SHP77 (cell line): ENCODE measurements at regions not wholly inside any gene's neighbourhood (a gene's known extent, or its start where the extent isn't known, plus 50 kb on each side); places are given as distances from the start of the nearest gene placed in this dataset.
"Not testable (repeated sequence)": the region's sequence is repeated elsewhere in the genome, so short reads cannot be mapped to it uniquely, and the experiment has no call there.

Experiments used
- DNase-seq, 2 experiments: peaks; one replicate each; lab custom pipeline; 2025; lab: John Stamatoyannopoulos, UW

GRCh38 chr9:96156171-96156974 is 145.6 kb downstream of the HSD17B3 start:
- DNase-seq = no peak

- DNase-seq = no peak
Measured at GRCh38 chr9:96154081-96154480, 147.9 kb downstream of the HSD17B3 start.

GRCh38 chr9:96152550-96152949 is 149.4 kb downstream of the HSD17B3 start:
- no peak for DNase-seq

- DNase-seq = no peak
Measured at GRCh38 chr9:96150324-96151227, 151.4 kb downstream of the HSD17B3 start.

- no peak for DNase-seq
Measured at GRCh38 chr9:96149533-96150280, 152.3 kb downstream of the HSD17B3 start.

- DNase-seq = no peak
Measured at GRCh38 chr9:96148634-96149532, 153.1 kb downstream of the HSD17B3 start.

GRCh38 chr9:96147029-96147428 is 154.9 kb downstream of the HSD17B3 start:
- DNase-seq = not testable (repeated sequence)

- no peak for DNase-seq
Measured at GRCh38 chr9:96141666-96142065, 160.3 kb downstream of the HSD17B3 start.

GRCh38 chr9:96141128-96141474 is 160.9 kb downstream of the HSD17B3 start:
- DNase-seq = no peak

GRCh38 chr9:96140296-96141127 is 161.5 kb downstream of the HSD17B3 start:
- DNase-seq = no peak

GRCh38 chr9:96139592-96140295 is 162.2 kb downstream of the HSD17B3 start:
- peak; percentile 56 to 86 for DNase-seq

- no peak for DNase-seq
Measured at GRCh38 chr9:96138616-96139015, 163.4 kb downstream of the HSD17B3 start.

- DNase-seq = no peak
Measured at GRCh38 chr9:96137671-96138429, 164.1 kb downstream of the HSD17B3 start.

GRCh38 chr9:96136992-96137670 is 164.8 kb downstream of the HSD17B3 start:
- DNase-seq = no peak

GRCh38 chr9:96135753-96136290 is 166.2 kb downstream of the HSD17B3 start:
- DNase-seq = no peak

GRCh38 chr9:96135076-96135752 is 166.8 kb downstream of the HSD17B3 start:
- DNase-seq = no peak

GRCh38 chr9:96133321-96134021 is 168.5 kb downstream of the HSD17B3 start:
- DNase-seq = no peak
